IPS-18a (cell line): ENCODE measurements at regions not wholly inside any gene's neighbourhood (a gene's known extent, or its start where the extent isn't known, plus 50 kb on each side); places are given as distances from the start of the nearest gene placed in this dataset.

ENCODE experiments used
- H3K27ac ChIP-seq: one replicate; pipeline ENCODE4 v1.5.1; 2013; ENCODE audit warnings: low read length
- H3K27me3 ChIP-seq: one replicate; pipeline ENCODE4 v1.6.1; 2013; ENCODE audit warnings: mild to moderate bottlenecking, low read length; ENCODE audit not compliant: control insufficient read depth, insufficient read depth
- H3K36me3 ChIP-seq: one replicate; pipeline ENCODE4 v1.6.1; 2013; ENCODE audit warnings: low read depth, low read length; ENCODE audit not compliant: control insufficient read depth
- H3K4me1 ChIP-seq: one replicate; pipeline ENCODE4 v1.6.1; 2013; ENCODE audit warnings: low read depth, low read length; ENCODE audit not compliant: control insufficient read depth
- H3K4me3 ChIP-seq: one replicate; pipeline ENCODE4 v1.5.1; 2013; ENCODE audit warnings: low read length
- H3K9ac ChIP-seq: one replicate; pipeline ENCODE4 v1.6.1; 2013; ENCODE audit warnings: mild to moderate bottlenecking, low read length, moderate library complexity
- H3K9me3 ChIP-seq: one replicate; pipeline ENCODE4 v1.6.1; 2013; ENCODE audit warnings: low read depth, low read length; ENCODE audit not compliant: control insufficient read depth

DNA sequence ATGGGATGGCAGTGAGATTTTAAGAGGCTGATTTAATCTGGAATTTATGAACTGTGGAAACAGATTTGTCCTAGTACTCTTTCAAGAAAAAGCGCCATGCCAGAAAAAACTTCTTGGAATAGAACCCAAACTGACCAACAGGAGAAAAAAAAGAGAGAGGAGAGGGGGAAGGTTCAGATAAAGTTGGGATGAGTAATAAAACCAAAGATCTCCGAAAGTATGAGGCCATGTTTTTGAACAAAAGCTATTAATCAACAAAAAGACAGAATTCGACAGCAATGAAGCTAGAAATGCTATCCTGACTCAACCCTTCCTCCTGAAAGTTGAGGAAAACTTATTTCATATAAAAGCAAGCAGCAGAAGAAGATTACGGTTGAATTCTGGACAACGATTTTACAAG lies 135.5 kb downstream of the CEMIP2 start:
- Histone ChIP-seq H3K4me3 (no peak overlapping the region), H3K4me1 (no peaks in the 10 kb centered on the region), H3K9me3 (no peaks in the 10 kb centered on the region), H3K27me3 (no peaks in the 10 kb centered on the region), H3K36me3 (no peaks in the 10 kb centered on the region), H3K27ac (no peak overlapping the region), H3K9ac (no peak overlapping the region)

DNA sequence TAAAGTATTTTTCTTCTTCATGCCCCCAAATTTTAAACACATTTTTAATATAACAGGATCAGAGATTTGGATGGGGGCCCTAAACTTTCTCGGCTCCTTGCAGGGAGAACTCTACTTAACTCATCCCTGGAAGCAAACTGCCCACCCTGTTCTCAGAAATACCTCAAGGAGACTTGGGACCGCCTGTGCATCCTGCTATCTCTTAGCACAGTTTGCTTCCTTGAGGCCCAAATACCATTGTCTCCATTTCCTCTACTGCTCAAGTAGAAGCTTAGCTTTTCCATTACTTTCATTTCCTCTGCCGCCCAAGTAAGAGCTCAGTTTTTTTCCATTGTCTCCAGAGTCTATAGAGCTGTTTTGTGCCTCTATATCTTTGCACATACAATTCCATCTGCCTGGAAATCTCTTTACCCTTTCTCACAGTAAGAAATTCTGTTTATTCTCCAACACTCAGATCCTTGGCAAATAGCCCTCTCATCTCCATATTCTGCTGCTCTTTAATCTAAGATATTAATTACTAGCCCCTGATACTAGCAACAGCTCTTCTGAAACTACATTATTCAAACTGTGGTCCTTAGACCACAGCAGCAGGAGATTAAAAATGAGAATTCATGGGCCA lies 137.8 kb downstream of the CEMIP2 start:
- no peak overlapping the region for H3K9ac ChIP-seq
- no peak overlapping the region for H3K27ac ChIP-seq
- H3K36me3 ChIP-seq = no peaks in the 10 kb centered on the region
- no peaks in the 10 kb centered on the region for H3K9me3 ChIP-seq
- no peaks in the 10 kb centered on the region for H3K4me1 ChIP-seq
- H3K27me3 ChIP-seq = no peaks in the 10 kb centered on the region
- H3K4me3 ChIP-seq = no peak overlapping the region

DNA sequence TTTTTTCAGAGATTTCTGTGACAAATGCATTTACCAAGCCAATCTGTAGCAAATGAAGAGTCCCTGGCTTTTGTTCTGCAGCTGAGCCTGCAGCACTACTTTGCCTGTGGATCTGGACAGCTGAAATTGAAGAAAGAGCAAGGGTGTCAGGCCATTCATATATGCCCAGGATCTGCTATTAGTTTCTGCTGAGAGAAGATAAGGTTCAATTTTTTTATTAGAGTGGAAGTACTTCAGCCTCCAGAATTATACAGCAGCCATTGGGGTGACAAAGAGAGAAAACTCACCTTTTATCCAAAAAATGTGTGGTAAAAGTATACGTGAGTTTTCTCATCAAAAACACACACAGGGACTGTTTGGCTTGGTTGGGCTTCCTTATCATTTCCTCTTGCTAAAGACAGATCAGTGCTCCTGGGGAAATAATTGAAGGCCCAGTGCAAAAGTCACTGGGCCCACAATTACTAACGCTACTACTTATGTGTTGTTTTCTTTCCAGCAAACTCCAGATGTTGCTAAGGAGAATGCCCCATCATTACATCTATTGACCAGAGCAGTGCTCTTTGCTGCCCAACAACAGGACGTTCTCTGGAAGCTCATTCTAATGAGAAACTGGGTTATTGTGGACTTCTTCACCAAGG lies 138.6 kb downstream of the CEMIP2 start:
- no peak overlapping the region for H3K27ac ChIP-seq
- no peaks in the 10 kb centered on the region for H3K36me3 ChIP-seq
- no peak overlapping the region for H3K4me3 ChIP-seq
- H3K9ac ChIP-seq = no peak overlapping the region
- no peaks in the 10 kb centered on the region for H3K27me3 ChIP-seq
- H3K4me1 ChIP-seq = no peaks in the 10 kb centered on the region
- H3K9me3 ChIP-seq = no peaks in the 10 kb centered on the region

DNA sequence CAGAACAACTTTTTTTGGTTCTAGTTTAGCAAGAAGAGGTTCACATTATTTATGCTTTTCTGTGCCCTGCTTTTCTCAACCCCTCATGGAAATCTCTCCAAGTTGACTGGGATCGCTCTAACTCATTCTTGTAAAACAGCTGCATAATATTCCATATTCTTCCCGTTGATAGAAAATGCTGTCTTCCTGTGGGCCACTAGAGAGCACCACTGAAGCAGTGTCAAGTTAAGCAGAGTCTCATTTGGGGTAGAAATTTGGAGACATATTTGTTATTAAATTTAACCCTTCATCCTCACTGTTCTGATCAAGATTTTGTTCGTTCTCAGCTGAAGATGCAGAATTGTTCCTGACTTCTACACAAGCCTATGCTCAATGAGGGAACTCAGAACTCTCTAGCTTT lies 140.1 kb downstream of the CEMIP2 start:
- Histone ChIP-seq H3K27me3 (no peaks in the 10 kb centered on the region), H3K9ac (no peak overlapping the region), H3K27ac (no peak overlapping the region), H3K4me3 (no peak overlapping the region), H3K4me1 (no peaks in the 10 kb centered on the region), H3K9me3 (no peaks in the 10 kb centered on the region), H3K36me3 (no peaks in the 10 kb centered on the region)

DNA sequence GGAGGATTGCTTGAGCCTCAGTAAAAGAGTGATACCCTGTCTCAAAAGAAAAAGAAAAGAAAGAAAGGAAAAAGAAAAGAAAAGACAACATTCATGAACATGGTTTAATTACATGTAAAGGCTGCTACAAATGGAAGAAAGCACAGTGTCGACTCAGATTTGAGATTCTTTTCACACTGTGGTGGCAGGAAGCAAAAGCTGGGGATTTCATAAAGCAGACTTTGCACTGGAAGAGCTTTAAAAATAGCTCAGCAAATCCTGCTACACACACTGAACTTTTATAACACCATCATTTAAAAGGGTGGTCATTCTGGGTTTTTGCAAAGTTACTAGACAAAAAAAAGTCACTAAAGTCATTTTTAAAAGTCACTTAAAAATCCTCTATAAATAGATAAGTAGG lies 140.8 kb downstream of the CEMIP2 start:
- H3K9ac ChIP-seq = no peak overlapping the region
- H3K4me1 ChIP-seq = no peaks in the 10 kb centered on the region
- no peaks in the 10 kb centered on the region for H3K9me3 ChIP-seq
- H3K4me3 ChIP-seq = no peak overlapping the region
- H3K36me3 ChIP-seq = no peaks in the 10 kb centered on the region
- no peak overlapping the region for H3K27ac ChIP-seq
- no peaks in the 10 kb centered on the region for H3K27me3 ChIP-seq

DNA sequence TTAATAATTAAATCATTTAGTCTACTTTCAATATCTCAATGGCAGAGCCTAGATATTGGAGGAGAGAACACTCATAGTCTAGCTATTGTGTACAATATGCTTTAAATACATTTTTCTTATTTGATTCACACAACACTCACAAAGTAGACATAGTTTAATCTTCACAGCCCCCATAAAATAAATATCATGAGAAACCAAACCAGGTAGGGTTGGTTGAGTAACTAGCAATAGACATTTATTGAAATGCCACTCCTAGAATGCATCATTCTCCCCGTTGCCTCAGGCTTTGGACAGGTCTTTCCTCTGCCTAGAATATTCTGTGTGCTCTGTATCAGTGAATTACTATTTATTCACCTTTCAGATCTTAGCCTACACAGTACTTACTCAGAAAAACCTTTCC lies 141.9 kb downstream of the CEMIP2 start:
- no peaks in the 10 kb centered on the region for H3K36me3 ChIP-seq
- H3K4me1 ChIP-seq = no peaks in the 10 kb centered on the region
- H3K27me3 ChIP-seq = no peaks in the 10 kb centered on the region
- H3K9ac ChIP-seq = no peak overlapping the region
- H3K27ac ChIP-seq = no peak overlapping the region
- H3K4me3 ChIP-seq = no peak overlapping the region
- no peaks in the 10 kb centered on the region for H3K9me3 ChIP-seq

DNA sequence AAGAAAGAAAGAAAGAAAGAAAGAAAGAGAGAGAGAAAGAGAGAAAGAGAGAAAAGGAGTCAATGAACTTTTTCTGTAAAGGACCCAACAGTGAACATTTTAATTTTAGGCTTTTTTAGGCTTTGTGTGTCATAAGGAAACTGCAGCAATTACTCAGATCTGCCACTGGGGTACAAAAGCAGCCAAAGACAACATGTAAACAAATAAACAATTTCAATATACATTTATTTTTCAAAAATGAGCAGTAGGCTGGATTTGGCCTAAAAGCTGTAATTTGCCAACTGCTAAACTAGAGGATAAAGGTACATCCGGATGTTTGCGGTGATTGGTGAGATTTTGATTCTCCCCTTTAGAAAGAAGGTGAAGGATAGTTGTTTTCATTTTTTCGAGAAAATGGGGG lies 143.6 kb downstream of the CEMIP2 start:
- H3K4me1 ChIP-seq = no peaks in the 10 kb centered on the region

DNA sequence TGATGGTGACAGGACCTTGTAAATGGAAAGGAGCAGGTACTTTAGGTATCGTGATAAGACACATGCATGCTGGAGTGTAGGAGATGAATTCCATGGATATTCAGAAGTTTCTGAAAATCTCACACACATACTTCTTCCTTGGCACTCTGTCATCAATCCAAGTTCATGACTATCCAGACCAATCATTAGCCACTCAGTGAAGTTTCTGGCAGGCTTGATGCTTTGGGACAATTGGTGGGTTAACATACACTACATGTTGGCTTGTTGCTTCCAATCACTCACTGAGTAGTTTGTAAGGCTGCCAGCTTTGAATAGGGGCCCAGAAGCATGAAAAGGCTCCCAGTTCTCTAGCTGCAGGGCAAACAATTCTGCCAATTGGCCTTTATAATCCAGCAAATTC lies 147.6 kb downstream of the CEMIP2 start:
- no peaks in the 10 kb centered on the region for H3K27me3 ChIP-seq
- H3K4me1 ChIP-seq = no peaks in the 10 kb centered on the region
- no peaks in the 10 kb centered on the region for H3K36me3 ChIP-seq
- H3K9me3 ChIP-seq = no peaks in the 10 kb centered on the region
- no peak overlapping the region for H3K4me3 ChIP-seq
- no peak overlapping the region for H3K9ac ChIP-seq
- no peak overlapping the region for H3K27ac ChIP-seq

More for the DNA sequence above, 143.6 kb downstream of the CEMIP2 start:
- H3K36me3 ChIP-seq = no peaks in the 10 kb centered on the region
- H3K9me3 ChIP-seq = no peaks in the 10 kb centered on the region
- no peak overlapping the region for H3K4me3 ChIP-seq
- no peak overlapping the region for H3K9ac ChIP-seq
- H3K27me3 ChIP-seq = no peaks in the 10 kb centered on the region
- H3K27ac ChIP-seq = no peak overlapping the region

DNA sequence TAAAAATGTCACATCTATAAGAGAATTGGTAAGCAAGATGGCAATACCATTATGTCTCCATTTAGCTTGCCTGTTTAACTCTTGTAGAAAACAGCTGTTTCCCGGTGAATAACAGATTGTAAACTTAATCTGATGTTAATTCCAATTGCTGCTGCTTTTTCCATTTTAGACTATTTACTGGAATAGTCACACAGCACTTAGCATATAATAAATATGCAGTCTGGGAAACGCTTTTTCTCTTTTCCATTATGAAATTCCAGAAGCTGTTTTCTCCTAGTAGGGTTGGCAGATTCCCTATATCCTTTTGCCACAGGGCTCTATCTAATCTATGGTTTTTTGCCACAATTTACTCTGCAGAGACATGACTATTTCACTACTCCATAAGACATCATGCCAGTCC lies 148.0 kb downstream of the CEMIP2 start:
- Histone ChIP-seq H3K9ac (no peak overlapping the region), H3K9me3 (no peaks in the 10 kb centered on the region), H3K27ac (no peak overlapping the region), H3K36me3 (no peaks in the 10 kb centered on the region), H3K27me3 (no peaks in the 10 kb centered on the region), H3K4me3 (no peak overlapping the region), H3K4me1 (no peaks in the 10 kb centered on the region)

DNA sequence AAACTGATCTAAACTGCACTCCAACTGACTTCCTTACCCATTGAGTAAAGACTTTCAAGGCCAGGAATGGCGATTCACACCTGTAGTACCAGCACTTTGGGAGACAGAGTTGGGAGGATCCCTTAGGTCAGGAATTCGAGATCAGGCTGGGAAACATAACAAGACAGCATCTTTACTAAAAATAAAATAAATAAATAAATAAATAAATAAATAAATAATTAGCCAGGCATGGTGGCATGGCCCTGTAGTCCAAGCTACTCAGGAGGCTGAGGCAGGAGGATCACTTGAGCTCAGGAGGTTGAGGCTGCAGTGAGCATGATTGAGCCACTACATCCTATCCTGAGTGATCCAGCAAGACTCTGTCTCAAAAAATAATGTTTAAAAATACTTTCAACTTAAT lies 148.4 kb downstream of the CEMIP2 start:
- Histone ChIP-seq H3K36me3 (no peaks in the 10 kb centered on the region), H3K9ac (no peak overlapping the region), H3K4me1 (no peaks in the 10 kb centered on the region), H3K9me3 (no peaks in the 10 kb centered on the region), H3K27ac (no peak overlapping the region), H3K27me3 (no peaks in the 10 kb centered on the region), H3K4me3 (no peak overlapping the region)

DNA sequence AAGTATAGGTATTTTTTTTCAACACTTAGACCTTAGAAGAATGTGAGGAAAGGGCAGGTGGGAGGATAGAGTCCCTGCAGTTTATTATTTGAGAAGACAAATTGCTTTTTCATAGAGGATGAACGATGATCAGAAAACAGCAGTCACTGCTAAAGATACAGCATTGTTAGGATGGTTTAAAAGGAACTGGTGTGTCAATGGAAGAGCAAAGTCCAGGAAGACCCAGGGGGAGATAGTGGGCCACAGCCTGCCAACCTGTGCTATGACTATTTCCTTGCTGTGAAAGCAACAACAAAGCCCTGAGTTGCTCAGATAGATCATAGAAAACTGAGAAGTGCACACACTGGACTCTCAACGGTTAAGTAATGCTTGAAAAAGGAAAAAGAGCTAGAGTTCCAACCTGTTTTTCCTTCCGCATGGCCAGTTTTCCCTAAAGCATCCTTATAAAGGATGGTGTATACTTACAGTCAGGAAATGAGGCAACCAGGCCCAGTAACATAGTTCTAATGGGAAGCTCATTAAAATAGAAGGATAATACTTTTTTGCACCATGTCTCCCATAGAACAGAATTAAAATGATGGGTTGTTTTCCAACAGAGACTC lies 153.8 kb downstream of the CEMIP2 start:
- no peak overlapping the region for H3K27ac ChIP-seq
- peaks cover under 1% of the 10 kb centered on the region for H3K4me1 ChIP-seq
- H3K27me3 ChIP-seq = no peaks in the 10 kb centered on the region
- no peak overlapping the region for H3K4me3 ChIP-seq
- no peak overlapping the region for H3K9ac ChIP-seq
- H3K9me3 ChIP-seq = peaks cover 7% of the 10 kb centered on the region
- H3K36me3 ChIP-seq = no peaks in the 10 kb centered on the region

DNA sequence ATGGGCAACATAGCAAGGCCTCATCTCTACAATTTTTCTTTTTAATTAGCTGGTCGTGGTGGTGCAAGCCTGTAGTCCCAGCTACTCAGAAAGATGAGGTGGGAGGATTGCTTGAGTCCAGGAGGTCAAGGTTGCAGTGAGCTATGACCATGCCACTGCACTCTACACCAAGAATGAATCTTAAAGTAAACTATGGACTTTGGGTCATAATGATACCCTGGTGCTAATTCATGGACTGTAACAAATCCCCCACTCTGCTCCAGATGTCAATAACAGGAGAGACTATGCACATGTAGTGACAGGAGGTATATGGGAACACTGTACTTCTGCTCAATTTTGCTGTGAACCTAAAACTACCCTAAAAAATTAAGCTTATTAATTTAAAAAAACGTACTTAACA lies 155.4 kb downstream of the CEMIP2 start:
- Histone ChIP-seq H3K4me3 (no peak overlapping the region), H3K4me1 (peaks cover 9% of the 10 kb centered on the region), H3K9me3 (peaks cover 7% of the 10 kb centered on the region), H3K27ac (no peak overlapping the region), H3K9ac (no peak overlapping the region), H3K36me3 (no peaks in the 10 kb centered on the region), H3K27me3 (no peaks in the 10 kb centered on the region)
